Nephron (organoid): ENCODE measurements at regions not wholly inside any gene's neighbourhood (a gene's known extent, or its start where the extent isn't known, plus 50 kb on each side); places are given as distances from the start of the nearest gene placed in this dataset.

ENCODE experiments used
- H3K27ac Mint-ChIP-seq, 3 experiments: 2 replicates each; pipeline ENCODE4 v1.8.0; 2020; ENCODE audit warnings: mixed read lengths in 3 of 3, mild to moderate bottlenecking in 2 of 3, moderate library complexity in 1 of 3
- H3K27me3 Mint-ChIP-seq: 2 replicates; pipeline ENCODE4 v1.8.0; 2021; ENCODE audit warnings: low read depth, mild to moderate bottlenecking, moderate library complexity, mixed read lengths
- H3K36me3 Mint-ChIP-seq: 2 replicates; pipeline ENCODE4 v1.8.0; 2020; ENCODE audit warnings: low read depth, mixed read lengths
- H3K4me1 Mint-ChIP-seq: 2 replicates; pipeline ENCODE4 v1.8.0; 2020; ENCODE audit warnings: mixed read lengths
- H3K4me3 Mint-ChIP-seq, 3 experiments: 2 replicates each; pipeline ENCODE4 v1.8.0; 2020; ENCODE audit warnings: mild to moderate bottlenecking in 3 of 3, mixed read lengths in 3 of 3, moderate library complexity in 2 of 3
- H3K9me3 Mint-ChIP-seq: 2 replicates; pipeline ENCODE4 v1.8.0; 2020; ENCODE audit warnings: mixed read lengths
- CTCF ChIP-seq, 3 experiments: fragments of 200-600 bp; sonication (generic); IDR thresholded peaks; one replicate each; pipeline ENCODE4 v1.5.0; 2021; ENCODE audit warnings: antibody characterized with exemption in 3 of 3; ENCODE audit not compliant: unreplicated experiment in 3 of 3

- H3K36me3 Mint-ChIP-seq = no peaks in the 10 kb centered on the region
- H3K27ac Mint-ChIP-seq = peak overlapping the region in 2 of 3 experiments; percentile 37 to 43
- peaks cover 19% of the 10 kb centered on the region for H3K9me3 Mint-ChIP-seq
- H3K4me3 Mint-ChIP-seq = no peak overlapping the region
- H3K27me3 Mint-ChIP-seq = peaks cover 6% of the 10 kb centered on the region
- peaks cover 15% of the 10 kb centered on the region for H3K4me1 Mint-ChIP-seq
- TF ChIP-seq CTCF (IDR thresholded peaks at IDR 0.05; ENCODE audit: unreplicated experiment in 3 of 3) = no peak
These were observed 249.2 kb downstream of the ZNF536 start for GRCh38 chr19:30621326-30621920.

GRCh38 chr19:30620354-30620753 is 248.2 kb downstream of the ZNF536 start:
- Mint-ChIP-seq H3K27ac (no peak overlapping the region), H3K4me1 (peaks cover 15% of the 10 kb centered on the region), H3K36me3 (no peaks in the 10 kb centered on the region), H3K27me3 (peaks cover 6% of the 10 kb centered on the region), H3K4me3 (no peak overlapping the region), H3K9me3 (peaks cover 19% of the 10 kb centered on the region)
- TF ChIP-seq CTCF (IDR thresholded peaks at IDR 0.05; ENCODE audit: unreplicated experiment in 3 of 3) = no peak

GRCh38 chr19:30609656-30610270 is 237.6 kb downstream of the ZNF536 start:
- no peak overlapping the region for H3K4me3 Mint-ChIP-seq
- H3K36me3 Mint-ChIP-seq = no peaks in the 10 kb centered on the region
- H3K27ac Mint-ChIP-seq = no peak overlapping the region
- H3K4me1 Mint-ChIP-seq = no peaks in the 10 kb centered on the region
- peaks cover 13% of the 10 kb centered on the region for H3K27me3 Mint-ChIP-seq
- TF ChIP-seq CTCF (IDR thresholded peaks at IDR 0.05; ENCODE audit: unreplicated experiment in 3 of 3) = no peak
- H3K9me3 Mint-ChIP-seq = peaks cover 2% of the 10 kb centered on the region

GRCh38 chr19:30608471-30608870 is 236.3 kb downstream of the ZNF536 start:
- Mint-ChIP-seq H3K36me3 (no peaks in the 10 kb centered on the region), H3K27me3 (peaks cover 13% of the 10 kb centered on the region), H3K4me3 (no peak overlapping the region), H3K27ac (no peak overlapping the region), H3K9me3 (no peaks in the 10 kb centered on the region), H3K4me1 (no peaks in the 10 kb centered on the region)
- no peak for TF ChIP-seq CTCF (IDR thresholded peaks at IDR 0.05; ENCODE audit: unreplicated experiment in 3 of 3)
